GM13976 (cell line): ENCODE measurements at regions not wholly inside any gene's neighbourhood (a gene's known extent, or its start where the extent isn't known, plus 50 kb on each side); places are given as distances from the start of the nearest gene placed in this dataset.

ENCODE experiments used
- DNase-seq: peaks from one replicate; pipeline ENCODE4 v3.0.0; 2012; ENCODE audit warnings: low spot score
- CTCF ChIP-seq: IDR thresholded peaks from 2 replicates; pipeline ENCODE4 v1.5.1; 2012; ENCODE audit warnings: borderline replicate concordance, mild to moderate bottlenecking; ENCODE audit not compliant: insufficient read depth; ENCODE audit errors: extremely low read depth, missing control alignments, control extremely low read depth
- in situ Hi-C: fragments of 300-500 bp; cut with MboI; formaldehyde crosslinking; loops from one replicate; pipeline ENCODE4 v1.12.0; 2022; ENCODE audit warnings: low sequenced_read_pairs, mixed read lengths, inconsistent platforms; ENCODE audit not compliant: unreplicated experiment

- TF ChIP-seq CTCF, result no peak
- in situ Hi-C loops, result no loop called here
- DNase-seq, result no peak
Measured at GRCh38 chr6:4012826-4013225, 66.1 kb downstream of the FAM217A start.

- in situ Hi-C loops, result no loop called here
- DNase-seq, result no peak
- TF ChIP-seq CTCF, result no peak
Measured at GRCh38 chr6:4017058-4017739, 61.7 kb downstream of the FAM217A start.

GRCh38 chr6:4017834-4018170 is 61.1 kb downstream of the FAM217A start:
- TF ChIP-seq CTCF, result no peak
- DNase-seq, result peak; percentile 42
- in situ Hi-C loops, result no loop called here

GRCh38 chr6:4018171-4018923 is 60.6 kb downstream of the FAM217A start:
- no peak for TF ChIP-seq CTCF
- peak; percentile 92 for DNase-seq
- in situ Hi-C loops, result no loop called here
